ENCODE measurements at regions not wholly inside any gene's neighbourhood (a gene's known extent, or its start where the extent isn't known, plus 50 kb on each side); places are given as distances from the start of the nearest gene placed in this dataset.
"Not testable (repeated sequence)": the region's sequence is repeated elsewhere in the genome, so short reads cannot be mapped to it uniquely, and the experiment has no call there.

- DNase-seq: no peak
Observed at GRCh38 chr10:33725430-33725829, 391.0 kb upstream of the NRP1 start.

DNA sequence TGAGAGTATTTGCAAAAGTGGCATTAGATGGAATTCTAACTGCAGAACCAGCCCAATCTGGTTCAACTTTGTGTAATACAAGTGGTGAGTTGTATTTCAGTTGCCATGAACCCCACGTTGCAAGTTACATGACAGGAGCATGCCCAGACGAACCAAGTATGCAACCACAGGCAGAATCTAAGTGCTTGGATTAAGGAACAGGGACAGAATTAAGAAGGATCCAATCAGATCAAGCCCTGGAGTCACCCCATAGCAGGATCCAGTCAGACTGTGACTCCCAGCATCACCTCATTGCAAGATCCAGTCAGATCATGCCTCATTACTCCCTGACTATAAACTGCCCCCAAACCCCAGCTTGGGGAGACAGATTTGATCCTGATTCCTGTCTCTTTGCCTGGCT lies 388.7 kb upstream of the NRP1 start:
- no peak for DNase-seq

DNA sequence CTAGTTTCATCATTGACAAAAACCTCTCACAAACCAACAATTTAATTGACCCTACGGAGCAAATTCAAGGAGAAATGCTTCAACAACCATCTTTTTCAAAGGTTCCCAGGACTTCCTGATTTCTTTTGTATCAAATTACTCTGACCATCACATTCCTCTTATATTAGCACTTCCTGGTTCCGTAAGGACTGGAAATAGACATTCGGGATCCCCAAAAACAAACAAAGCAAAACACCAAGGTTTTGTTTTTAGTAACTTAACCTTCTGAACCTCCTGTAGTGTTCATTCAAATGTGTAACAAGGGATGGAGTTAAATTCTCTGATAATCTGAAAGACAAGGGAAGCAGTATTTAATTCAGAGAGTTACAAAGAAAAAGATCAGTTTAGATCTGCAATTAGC lies 387.6 kb upstream of the NRP1 start:
- DNase-seq: no peak

GRCh38 chr10:33721509-33721908 lies 387.0 kb upstream of the NRP1 start:
- no peak for DNase-seq

- no peak for DNase-seq
Observed at GRCh38 chr10:33720161-33720560, 385.7 kb upstream of the NRP1 start.

DNA sequence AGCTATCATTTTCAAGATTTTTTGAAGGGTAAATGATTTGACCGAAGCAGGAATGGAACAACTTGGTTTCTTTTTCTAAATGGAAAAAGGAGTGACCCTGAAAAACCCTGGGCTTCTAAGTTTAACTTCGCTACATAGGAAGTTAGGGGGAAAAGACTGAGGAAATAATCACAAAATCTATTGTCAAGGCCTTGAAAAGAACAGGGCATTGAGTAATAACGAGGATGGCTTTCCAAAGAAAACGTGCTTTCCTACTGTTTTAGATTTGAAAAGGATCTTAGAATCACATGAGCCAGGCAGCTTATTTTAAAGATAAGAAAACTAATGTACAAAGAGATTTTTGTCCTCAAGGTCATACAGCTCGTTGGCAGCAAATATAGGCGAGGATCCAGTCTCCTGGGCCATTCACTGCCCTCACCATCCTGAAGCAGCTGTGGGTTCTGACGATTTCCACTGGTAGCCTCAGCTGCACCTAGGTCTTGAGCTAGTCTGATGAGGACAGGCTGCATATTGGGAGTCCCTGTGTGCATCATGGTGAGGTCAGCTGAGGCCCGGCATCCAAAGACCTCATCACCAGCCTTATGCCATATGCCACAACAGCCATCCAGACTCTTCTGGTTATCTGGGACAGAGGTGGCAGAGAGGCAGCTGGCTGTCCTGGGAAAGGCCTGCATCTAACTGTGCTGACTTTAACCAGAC lies 384.7 kb upstream of the NRP1 start:
- DNase-seq: no peak

DNA sequence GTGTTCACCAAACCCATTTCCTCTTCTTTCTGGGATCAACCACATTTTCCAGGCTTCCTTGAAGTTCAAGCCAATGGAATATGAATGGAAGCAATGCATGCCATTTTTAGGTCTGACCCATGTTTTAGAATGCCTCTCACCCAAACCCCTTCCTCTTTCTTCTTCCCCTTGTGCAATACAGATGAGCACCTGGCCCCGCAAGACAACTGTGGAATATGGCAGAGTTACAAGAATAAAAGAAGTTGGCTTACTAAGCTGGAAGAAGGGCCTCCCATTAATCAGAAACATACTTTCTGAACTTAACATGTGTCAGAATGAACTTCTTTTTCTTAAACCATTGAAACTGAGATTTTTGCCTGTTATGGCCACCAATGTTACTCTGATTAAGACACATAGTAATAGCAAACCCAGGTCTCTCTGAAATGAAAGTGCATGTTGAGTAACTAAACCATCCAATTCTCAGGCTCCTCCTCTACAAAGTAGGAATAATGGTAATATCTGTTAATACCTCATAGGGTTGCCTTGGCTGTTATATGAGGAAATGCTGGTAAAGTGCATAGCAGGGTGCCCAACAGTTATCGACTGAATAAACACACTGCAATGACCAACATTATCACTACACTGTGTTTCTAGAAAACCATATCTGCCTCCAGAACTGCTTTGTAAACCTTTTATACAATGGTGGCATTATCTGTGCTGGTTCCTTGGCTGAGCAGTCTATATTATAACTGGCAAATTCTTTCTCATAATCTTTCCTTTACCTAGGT lies 382.2 kb upstream of the NRP1 start:
- DNase-seq: no peak

- DNase-seq: no peak
Observed at GRCh38 chr10:33715303-33715975, 381.0 kb upstream of the NRP1 start.

- no peak for DNase-seq
Observed at GRCh38 chr10:33712825-33713224, 378.4 kb upstream of the NRP1 start.

- no peak for DNase-seq
Observed at GRCh38 chr10:33710006-33710405, 375.5 kb upstream of the NRP1 start.

GRCh38 chr10:33709008-33709753 lies 374.7 kb upstream of the NRP1 start:
- DNase-seq: no peak

DNA sequence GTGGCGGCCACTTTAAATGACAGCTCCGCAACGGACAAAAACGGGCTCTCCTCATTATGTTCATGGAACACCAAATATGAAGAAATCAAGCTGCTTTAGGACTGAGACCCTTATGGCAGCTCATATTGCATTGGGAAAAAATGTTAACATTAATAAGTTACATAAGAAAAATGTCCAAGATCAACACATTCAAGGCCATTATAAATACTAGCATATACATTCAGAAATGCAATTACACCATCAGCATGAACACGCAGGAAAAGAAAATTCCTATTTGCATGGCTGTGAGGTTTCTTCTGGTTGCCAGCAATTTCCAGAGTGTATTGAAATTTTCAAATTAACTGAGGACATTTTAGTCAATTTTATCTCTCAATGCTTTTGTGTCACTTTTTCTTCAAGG lies 374.1 kb upstream of the NRP1 start:
- no peak for DNase-seq

- DNase-seq: no peak
Observed at GRCh38 chr10:33706746-33707145, 372.3 kb upstream of the NRP1 start.

- DNase-seq: no peak
Observed at GRCh38 chr10:33706191-33706590, 371.7 kb upstream of the NRP1 start.

- DNase-seq: no peak
Observed at GRCh38 chr10:33704214-33704830, 369.9 kb upstream of the NRP1 start.

- no peak for DNase-seq
Observed at GRCh38 chr10:33703501-33704213, 369.2 kb upstream of the NRP1 start.

DNA sequence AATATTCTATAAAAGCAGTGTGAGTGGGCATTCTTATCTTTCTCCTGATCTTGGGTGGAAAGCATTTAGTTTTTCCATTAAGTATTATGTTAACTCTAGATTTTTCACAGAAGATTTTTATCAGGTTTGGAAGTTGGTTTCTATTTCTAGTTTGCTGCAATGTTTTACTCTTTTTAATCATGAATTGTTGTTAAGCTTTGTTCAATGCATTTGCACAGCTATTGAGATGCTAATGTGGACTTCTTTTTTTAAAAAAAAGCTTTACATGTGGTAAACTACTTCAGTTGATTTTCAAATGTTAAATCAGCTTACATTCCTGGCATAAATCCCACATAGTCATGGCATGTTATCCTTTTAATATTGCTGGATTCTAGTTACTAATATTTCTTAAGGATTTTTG lies 363.6 kb upstream of the NRP1 start:
- no peak for DNase-seq

DNA sequence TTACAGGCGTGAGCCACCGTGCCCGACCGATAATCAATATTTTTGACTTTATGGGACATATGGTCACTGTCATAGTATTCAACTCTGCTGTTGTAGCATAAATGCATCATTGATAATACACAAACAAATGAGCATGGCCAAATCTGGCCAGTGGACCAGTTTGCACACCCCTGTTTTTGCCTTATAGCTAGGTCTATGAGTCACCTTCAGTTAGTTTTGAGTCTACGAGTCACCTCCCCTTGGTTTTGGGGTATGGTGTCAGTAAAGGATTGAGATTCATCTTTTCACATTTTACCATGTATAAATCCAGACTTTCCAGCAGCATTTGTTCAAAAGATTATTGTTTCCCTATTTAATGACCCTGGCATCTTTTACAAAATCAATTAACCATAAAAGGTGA lies 362.5 kb upstream of the NRP1 start:
- no peak for DNase-seq

DNA sequence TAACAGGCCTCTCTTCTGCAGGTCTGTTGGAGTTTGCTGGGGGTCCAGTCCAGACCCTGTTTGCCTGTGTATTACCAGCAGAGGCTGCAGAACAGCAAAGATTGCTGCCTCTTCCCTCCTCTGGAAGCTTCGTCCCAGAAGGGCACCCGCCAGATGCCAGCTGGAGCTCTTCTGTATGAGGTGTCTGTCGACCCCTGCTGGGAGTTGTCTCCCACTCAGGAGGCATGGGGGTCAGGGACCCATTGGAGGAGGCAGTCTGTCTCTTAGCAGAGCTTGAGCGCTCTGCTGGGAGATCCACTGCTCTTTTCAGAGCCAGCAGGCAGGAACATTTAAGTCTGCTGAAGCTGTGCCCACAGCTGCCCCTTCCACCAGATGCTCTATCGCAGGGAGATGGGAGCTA lies 361.1 kb upstream of the NRP1 start:
- no peak for DNase-seq

- not testable (repeated sequence) for DNase-seq
Observed at GRCh38 chr10:33690536-33690935, 356.1 kb upstream of the NRP1 start.

GRCh38 chr10:33688506-33688905 lies 354.0 kb upstream of the NRP1 start:
- no peak for DNase-seq

DNA sequence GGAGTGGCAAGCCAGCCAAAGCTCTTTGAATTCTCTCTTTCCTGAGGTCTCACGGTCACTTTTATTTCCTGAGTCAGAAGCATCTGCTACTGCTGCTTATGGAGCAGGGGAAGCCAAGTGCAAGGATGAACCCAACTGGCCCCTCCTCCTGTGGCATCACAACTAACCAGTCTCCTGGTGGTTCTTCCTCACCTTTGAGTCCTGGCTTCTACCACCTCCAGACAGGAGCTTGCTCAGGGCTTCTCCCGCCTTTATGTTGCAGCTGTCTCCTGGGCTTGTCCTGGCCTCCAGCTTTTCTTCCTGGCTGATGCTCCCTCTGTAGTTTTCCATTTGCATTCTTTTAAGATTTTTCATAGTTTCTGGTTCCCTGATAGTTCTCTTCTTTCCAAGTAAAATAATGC lies 349.7 kb upstream of the NRP1 start:
- no peak for DNase-seq

Data from stimulated activated naive CD4-positive, alpha-beta T cell treated with Interleukin-2 at 50 U/mL for 16 hours (primary cell).